GM10266 (cell line): ENCODE measurements at regions not wholly inside any gene's neighbourhood (a gene's known extent, or its start where the extent isn't known, plus 50 kb on each side); places are given as distances from the start of the nearest gene placed in this dataset.

Experiments used
- DNase-seq: peaks from one replicate; pipeline ENCODE4 v3.0.0; 2012; ENCODE audit errors: extremely low spot score
- TF ChIP-seq, protein P1 (sequence below): IDR thresholded peaks from 2 replicates; pipeline ENCODE4 v1.5.1; 2012; ENCODE audit warnings: mild to moderate bottlenecking, low read depth; ENCODE audit not compliant: control insufficient read depth, insufficient read depth; ENCODE audit errors: missing control alignments

DNA sequence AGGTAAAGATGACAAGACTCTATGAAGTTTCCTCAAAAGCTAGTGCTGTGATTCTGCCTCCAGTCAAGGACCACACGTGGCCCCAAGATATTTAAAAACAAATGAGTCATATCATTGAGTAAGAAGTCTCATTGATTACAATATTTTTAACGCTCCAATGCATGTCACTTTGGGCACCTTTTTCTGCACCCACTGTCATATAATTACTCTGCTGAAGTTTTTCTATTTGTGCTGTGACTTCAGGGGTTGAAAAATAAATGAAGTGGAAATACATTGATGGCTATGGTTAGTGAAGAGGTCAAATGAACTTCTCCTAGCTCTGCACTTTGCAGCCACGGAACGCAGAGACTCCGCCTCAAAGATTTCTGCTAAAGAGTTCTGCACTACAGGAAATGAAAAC, 344.3 kb upstream of the KYNU start:
- TF ChIP-seq, protein P1, sequence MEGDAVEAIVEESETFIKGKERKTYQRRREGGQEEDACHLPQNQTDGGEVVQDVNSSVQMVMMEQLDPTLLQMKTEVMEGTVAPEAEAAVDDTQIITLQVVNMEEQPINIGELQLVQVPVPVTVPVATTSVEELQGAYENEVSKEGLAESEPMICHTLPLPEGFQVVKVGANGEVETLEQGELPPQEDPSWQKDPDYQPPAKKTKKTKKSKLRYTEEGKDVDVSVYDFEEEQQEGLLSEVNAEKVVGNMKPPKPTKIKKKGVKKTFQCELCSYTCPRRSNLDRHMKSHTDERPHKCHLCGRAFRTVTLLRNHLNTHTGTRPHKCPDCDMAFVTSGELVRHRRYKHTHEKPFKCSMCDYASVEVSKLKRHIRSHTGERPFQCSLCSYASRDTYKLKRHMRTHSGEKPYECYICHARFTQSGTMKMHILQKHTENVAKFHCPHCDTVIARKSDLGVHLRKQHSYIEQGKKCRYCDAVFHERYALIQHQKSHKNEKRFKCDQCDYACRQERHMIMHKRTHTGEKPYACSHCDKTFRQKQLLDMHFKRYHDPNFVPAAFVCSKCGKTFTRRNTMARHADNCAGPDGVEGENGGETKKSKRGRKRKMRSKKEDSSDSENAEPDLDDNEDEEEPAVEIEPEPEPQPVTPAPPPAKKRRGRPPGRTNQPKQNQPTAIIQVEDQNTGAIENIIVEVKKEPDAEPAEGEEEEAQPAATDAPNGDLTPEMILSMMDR, result no peak
- no peak for DNase-seq

- no peak for DNase-seq
- TF ChIP-seq, protein P1, result no peak
Measured at GRCh38 chr2:142531377-142531776, 346.1 kb upstream of the KYNU start.

GRCh38 chr2:142525720-142526119, 351.7 kb upstream of the KYNU start:
- DNase-seq, result no peak
- TF ChIP-seq, protein P1, result no peak

DNA sequence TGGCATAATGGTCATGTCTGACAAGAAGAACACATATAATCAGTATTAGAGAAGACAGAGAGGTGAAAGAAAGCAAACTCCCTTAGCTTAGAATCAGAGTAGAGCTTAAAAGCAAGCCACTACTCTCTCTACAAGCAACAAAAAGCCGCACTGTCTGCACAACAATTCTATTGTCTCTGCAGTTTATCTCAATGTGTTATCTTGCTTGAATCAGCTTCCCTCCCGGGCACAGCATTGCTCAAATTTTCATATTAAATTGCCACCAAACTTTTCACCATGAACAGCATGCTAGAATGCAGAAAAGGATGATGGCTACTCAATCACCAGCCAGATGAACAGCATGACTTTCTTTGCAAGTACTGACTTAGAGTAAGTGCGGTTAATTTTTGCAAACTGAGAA, 356.0 kb upstream of the KYNU start:
- TF ChIP-seq, protein P1, result no peak
- no peak for DNase-seq

- TF ChIP-seq, protein P1, result no peak
- DNase-seq, result no peak
Measured at GRCh38 chr2:142515493-142515892, 362.0 kb upstream of the KYNU start.

GRCh38 chr2:142509401-142509800, 368.1 kb upstream of the KYNU start:
- no peak for DNase-seq
- TF ChIP-seq, protein P1, result no peak

DNA sequence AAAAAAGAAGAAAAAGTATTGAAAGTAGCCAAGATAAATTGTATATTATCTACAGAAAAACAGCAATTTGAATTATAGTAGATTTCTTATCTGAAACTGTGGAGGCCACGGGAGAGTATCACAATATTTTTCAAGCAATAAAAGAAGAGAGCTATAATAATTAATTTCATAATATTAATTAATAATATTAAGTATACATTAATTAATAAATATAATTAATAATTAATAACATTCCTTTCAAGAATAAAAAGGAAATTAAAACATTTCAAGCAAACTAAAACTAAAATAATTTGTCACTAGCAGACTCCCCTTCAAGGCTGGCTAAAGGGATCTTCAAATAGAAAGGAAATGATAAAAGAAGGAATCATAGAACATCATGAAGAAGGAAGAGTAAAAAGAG, 372.7 kb upstream of the KYNU start:
- TF ChIP-seq, protein P1, result no peak

More for the DNA sequence above, 372.7 kb upstream of the KYNU start:
- no peak for DNase-seq
